ENCODE measurements at regions not wholly inside any gene's neighbourhood (a gene's known extent, or its start where the extent isn't known, plus 50 kb on each side); places are given as distances from the start of the nearest gene placed in this dataset.
"Not testable (repeated sequence)": the region's sequence is repeated elsewhere in the genome, so short reads cannot be mapped to it uniquely, and the experiment has no call there.

GRCh38 chr4:174066611-174067205 lies 216.8 kb downstream of the FBXO8 start:
- no peak for DNase-seq

DNA sequence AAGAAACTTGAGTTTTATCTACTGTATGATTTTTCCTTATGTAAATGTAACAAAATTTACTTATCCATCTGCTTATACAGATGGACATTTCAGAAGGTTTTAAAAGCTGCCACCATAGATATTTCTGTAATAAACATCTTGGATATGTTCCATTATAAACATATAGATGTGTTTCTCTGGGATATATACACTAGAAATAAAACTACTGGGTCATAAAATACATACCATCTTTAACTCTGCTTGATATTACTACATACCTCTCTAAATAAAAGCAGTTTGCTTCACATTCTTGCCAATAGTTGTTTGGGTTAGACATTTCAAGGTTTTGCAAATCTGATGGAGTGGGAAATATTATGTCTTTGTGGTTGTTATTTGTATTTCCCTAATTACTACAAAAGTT lies 220.6 kb downstream of the FBXO8 start:
- no peak for DNase-seq

GRCh38 chr4:174061026-174061425 lies 222.4 kb downstream of the FBXO8 start:
- no peak for DNase-seq

GRCh38 chr4:174058846-174059245 lies 224.6 kb downstream of the FBXO8 start:
- DNase-seq = peak; percentile 1 to 13

DNA sequence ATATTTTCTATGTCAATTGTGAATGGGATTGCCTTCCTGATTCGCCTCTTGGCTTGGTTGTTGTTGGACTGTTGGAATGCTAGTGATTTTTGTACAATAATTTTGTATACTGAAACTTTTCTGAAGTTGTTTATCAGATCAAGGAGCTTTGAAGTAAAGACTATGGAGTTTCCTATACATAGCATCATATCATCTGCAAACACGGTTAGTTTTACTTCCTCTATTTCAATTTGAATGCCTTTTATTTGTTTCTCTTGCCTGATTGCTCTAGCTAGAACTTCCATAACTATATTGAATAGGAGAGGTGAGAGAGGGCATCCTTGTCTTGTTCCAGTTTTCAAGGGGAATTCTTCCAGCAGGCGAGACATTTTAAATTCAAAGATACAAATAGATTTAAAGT lies 226.5 kb downstream of the FBXO8 start:
- DNase-seq = no peak

DNA sequence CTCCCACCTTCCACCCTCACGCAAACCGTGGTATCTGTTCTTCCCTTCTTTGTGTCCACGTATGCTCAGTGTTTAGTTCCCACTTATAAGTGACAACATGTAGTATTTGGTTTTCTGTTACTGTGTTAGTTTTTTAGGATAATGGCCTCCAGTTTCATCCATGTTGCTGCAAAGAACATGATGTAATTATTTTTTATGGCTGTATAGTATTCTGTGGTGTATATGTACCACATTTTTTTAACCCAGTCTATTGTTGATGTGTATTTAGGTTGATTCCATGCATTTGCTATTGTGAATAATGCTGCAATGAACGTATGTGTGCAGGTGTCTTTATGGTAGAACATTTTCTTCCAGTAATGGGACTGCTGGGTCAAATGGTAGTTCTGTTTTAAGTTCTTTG lies 228.1 kb downstream of the FBXO8 start:
- no peak for DNase-seq

- DNase-seq = no peak
Observed at GRCh38 chr4:174053895-174054294, 229.6 kb downstream of the FBXO8 start.

DNA sequence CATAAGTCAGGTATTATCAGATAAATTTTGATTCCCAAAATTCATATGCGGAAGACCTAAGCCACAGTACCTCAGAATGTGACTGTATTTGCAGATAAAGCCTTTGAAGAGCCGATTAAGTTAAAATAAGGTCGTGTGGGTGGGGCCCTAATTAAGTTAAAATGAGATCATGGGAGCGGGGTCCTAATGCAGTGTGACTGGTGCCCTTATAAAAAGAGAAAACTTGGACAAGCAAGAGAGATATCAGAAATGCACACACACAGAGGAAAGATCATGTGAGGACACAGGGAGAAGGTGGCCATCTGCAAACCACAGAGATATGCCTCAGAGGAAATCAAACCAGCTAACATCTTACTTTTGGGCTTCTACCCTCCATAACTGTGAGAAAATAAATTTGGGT lies 236.1 kb downstream of the FBXO8 start:
- no peak for DNase-seq

- DNase-seq = not testable (repeated sequence)
Observed at GRCh38 chr4:174045829-174046228, 237.6 kb downstream of the FBXO8 start.

DNA sequence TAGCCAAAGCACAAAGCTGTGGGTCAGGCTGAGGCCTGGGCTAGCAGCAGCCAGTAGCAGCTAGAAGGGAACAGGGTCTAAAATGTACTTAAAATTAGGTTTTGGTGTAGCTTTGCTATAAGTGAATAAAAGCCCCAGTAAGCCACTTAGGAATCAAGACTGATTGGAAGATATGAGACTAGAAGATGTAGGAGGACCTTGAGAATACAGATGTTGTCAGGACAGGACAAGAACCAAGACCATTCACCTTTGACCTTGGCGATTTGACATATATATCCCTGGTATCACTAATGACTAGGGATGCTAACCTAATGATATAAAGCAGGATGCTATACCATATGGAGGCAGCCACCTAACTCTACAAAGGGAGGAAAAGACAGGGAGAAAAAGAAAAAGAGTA lies 238.1 kb downstream of the FBXO8 start:
- DNase-seq = no peak

- no peak for DNase-seq
Observed at GRCh38 chr4:174041555-174042105, 241.8 kb downstream of the FBXO8 start.

- DNase-seq = no peak
Observed at GRCh38 chr4:174040287-174040686, 243.2 kb downstream of the FBXO8 start.

DNA sequence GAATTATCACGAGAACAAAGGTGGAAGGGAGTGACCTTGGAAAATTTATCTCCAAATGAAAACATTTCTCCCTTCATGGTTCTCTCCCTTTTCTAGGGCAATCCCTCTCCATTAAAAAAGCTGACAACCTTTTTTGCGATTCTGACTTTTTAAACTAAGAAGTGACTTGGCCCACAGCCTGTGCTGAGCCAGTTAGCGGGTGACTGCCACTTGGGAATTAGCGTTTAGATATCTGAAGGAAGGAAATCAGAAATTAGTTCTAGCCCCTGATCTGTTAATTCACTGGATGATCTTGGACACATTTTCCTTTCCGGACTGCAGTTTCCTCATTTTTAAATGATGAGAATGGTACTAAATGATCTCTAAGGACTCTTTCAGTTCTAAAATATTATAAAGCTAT lies 245.0 kb downstream of the FBXO8 start:
- no peak for DNase-seq

GRCh38 chr4:174037631-174038030 lies 245.8 kb downstream of the FBXO8 start:
- no peak for DNase-seq

GRCh38 chr4:174037049-174037448 lies 246.4 kb downstream of the FBXO8 start:
- no peak for DNase-seq

DNA sequence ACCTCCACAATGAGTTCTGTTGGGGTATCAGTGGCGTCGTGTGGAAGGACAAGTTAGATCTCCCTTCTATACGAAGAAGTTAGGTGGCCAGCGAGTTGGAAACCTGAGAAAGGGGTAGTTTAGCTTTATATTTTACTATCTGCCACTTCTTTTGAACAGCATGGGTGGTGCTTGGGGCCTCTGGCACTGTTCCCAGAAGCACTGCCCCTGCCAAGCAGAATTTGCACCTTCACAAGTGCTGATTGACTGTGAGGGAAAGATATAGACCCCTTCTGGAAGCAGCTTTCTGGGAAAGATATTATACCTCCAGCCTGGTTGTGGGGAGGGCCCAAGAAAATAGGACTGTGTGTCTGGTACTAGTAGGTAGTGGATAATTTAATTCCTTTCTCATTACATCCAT lies 246.9 kb downstream of the FBXO8 start:
- no peak for DNase-seq

- DNase-seq = no peak
Observed at GRCh38 chr4:174036111-174036510, 247.4 kb downstream of the FBXO8 start.

GRCh38 chr4:174023641-174024040 lies 259.8 kb downstream of the FBXO8 start:
- DNase-seq = no peak

GRCh38 chr4:174018236-174018635 lies 265.2 kb downstream of the FBXO8 start:
- DNase-seq = no peak

DNA sequence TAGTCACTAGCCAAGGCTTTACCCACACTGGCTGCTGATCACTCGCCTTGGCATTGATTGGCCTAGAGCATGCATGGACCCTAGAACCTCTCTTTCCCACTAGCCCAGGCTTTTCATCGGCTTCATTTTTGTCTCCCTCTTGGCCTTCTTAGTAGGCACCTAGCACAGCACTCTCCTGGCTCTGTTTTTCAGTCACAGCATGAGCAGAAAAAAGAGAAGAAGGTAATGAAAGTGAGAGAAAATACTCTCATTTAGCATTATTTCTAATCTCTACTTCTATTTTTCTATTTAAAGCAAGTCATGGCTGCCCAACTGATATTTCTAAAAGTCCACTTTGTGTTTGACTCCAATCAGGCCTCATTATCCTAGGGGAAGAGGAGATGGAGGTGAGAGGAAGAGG lies 267.2 kb downstream of the FBXO8 start:
- DNase-seq = no peak

- DNase-seq = no peak
Observed at GRCh38 chr4:174012886-174013259, 270.6 kb downstream of the FBXO8 start.

DNA sequence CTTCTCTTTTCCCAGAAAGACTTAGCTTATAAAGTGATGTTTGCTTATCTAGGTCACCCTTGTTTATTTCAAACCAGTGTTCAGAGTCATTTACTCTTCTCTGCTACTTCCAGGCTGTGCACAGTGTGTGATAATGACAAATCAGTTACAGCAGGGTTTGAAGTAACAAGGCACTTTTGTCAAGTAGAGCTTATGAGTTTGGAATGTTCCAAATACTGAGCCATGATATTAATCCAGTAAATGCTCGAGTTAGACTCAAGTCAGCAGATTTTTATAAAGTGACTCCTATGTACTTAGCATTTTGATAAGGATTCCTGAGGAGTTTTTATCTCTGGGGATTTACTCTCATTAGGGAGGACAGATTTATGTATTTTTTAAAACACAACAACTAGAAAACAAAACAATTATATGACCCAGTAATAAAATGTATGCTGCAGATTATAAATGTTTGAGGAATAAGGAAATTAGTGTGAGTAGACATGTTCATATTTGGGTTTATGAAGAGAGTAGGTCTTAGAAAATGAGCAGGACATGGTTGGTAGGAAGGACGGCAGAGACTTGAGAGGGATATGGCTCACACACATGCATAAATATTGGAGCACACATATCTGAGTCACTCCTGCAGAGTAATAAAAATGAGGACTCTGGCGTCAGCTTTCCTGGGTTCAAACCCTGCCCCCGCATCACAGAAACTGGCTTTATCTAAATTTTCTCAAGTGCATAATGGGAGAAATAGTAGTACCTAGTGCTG lies 271.2 kb downstream of the FBXO8 start:
- DNase-seq = no peak

- no peak for DNase-seq
Observed at GRCh38 chr4:174010547-174010946, 272.9 kb downstream of the FBXO8 start.

DNA sequence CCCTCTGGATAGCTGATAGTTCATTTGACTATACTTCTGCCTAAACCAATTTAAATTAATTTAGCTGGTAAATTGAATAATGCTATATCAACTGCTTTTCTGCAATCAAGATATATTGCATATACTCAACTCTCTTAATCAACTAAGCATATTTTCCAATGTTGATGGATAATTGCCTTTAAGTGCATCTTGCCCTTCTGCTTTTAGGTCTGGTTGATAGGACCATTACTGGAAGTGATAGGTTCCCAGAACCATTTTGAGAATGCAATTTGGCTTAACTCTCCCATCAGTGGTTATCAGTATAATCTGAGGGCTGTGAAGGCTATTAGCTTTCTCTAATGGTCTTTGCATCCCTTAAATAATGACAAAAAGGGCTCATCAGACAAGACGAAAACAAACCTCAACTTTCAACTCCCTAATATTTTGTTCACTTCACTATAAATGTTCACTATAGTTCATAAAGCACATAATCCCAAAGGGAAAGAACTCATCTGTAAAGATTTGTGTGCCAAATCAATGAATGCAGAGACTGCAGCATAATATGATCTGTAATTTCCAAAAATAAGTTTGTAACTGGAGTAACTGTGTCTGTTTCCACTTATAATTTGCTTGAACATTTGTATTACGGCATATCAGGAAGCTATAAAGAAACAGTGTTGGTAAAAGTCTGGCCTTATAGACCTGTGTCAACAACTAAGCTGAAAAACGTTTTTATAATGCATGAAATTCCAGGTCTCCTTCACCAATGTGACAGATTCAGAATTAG lies 273.6 kb downstream of the FBXO8 start:
- no peak for DNase-seq

All from inflammatory macrophage treated with lipopolysaccharide for 1 hour (primary cell).